ENCODE measurements at regions not wholly inside any gene's neighbourhood (a gene's known extent, or its start where the extent isn't known, plus 50 kb on each side); places are given as distances from the start of the nearest gene placed in this dataset.

- TF ChIP-seq PKNOX1 (IDR thresholded peaks at IDR 0.05) = no peak
- no peak for TF ChIP-seq CTCF (IDR thresholded peaks at IDR 0.05 in 2 of 3, conservative IDR thresholded peaks at IDR 0.05 in 1 of 3; ENCODE audit: control insufficient read depth in 2 of 3, extremely low read depth in 1 of 3, insufficient read depth in 1 of 3, low read depth in 3 of 3, low read length in 3 of 3)
- TF ChIP-seq EP300 (IDR thresholded peaks at IDR 0.05; ENCODE audit: borderline replicate concordance in 1 of 2, control insufficient read depth in 1 of 2, low read depth in 2 of 2, low read length in 2 of 2) = no peak
- no peak for TF ChIP-seq RCOR1 (conservative IDR thresholded peaks at IDR 0.05; ENCODE audit: low read depth, low read length)
- TF ChIP-seq MXI1 (IDR thresholded peaks at IDR 0.05; ENCODE audit: low read depth, low read length) = no peak
These were observed 172.7 kb upstream of the ARL4C start for GRCh38 chr2:234669621-234670020.
